ENCODE measurements at regions not wholly inside any gene's neighbourhood (a gene's known extent, or its start where the extent isn't known, plus 50 kb on each side); places are given as distances from the start of the nearest gene placed in this dataset.

- no peak for DNase-seq (ENCODE audit: low read depth)
These were observed 257.1 kb downstream of the OPA1 start for GRCh38 chr3:193850084-193850619.

- no peak for DNase-seq (ENCODE audit: low read depth)
These were observed 258.4 kb downstream of the OPA1 start for GRCh38 chr3:193851428-193851847.

GRCh38 chr3:193851941-193852674, 259.1 kb downstream of the OPA1 start:
- no peak for DNase-seq (ENCODE audit: low read depth)

GRCh38 chr3:193852901-193853300, 259.9 kb downstream of the OPA1 start:
- no peak for DNase-seq (ENCODE audit: low read depth)

- DNase-seq (ENCODE audit: low read depth) = no peak
These were observed 260.7 kb downstream of the OPA1 start for GRCh38 chr3:193853511-193854219.

GRCh38 chr3:193857996-193858395, 265.0 kb downstream of the OPA1 start:
- DNase-seq (ENCODE audit: low read depth) = no peak

GRCh38 chr3:193859195-193859594, 266.2 kb downstream of the OPA1 start:
- no peak for DNase-seq (ENCODE audit: low read depth)

- DNase-seq (ENCODE audit: low read depth) = no peak
These were observed 268.0 kb downstream of the OPA1 start for GRCh38 chr3:193861012-193861411.

- DNase-seq (ENCODE audit: low read depth) = no peak
These were observed 269.8 kb downstream of the OPA1 start for GRCh38 chr3:193862843-193863242.

- no peak for DNase-seq (ENCODE audit: low read depth)
These were observed 270.8 kb downstream of the OPA1 start for GRCh38 chr3:193863657-193864357.

- DNase-seq (ENCODE audit: low read depth) = no peak
These were observed 270.6 kb upstream of the HES1 start for GRCh38 chr3:193865339-193865738.

GRCh38 chr3:193865896-193866480, 270.0 kb upstream of the HES1 start:
- DNase-seq (ENCODE audit: low read depth) = no peak

- DNase-seq (ENCODE audit: low read depth) = no peak
These were observed 267.4 kb upstream of the HES1 start for GRCh38 chr3:193868590-193868989.

GRCh38 chr3:193869221-193870201, 266.4 kb upstream of the HES1 start:
- no peak for DNase-seq (ENCODE audit: low read depth)

GRCh38 chr3:193870376-193871219, 265.4 kb upstream of the HES1 start:
- DNase-seq (ENCODE audit: low read depth) = no peak

- DNase-seq (ENCODE audit: low read depth) = no peak
These were observed 264.8 kb upstream of the HES1 start for GRCh38 chr3:193871220-193871485.

- DNase-seq (ENCODE audit: low read depth) = no peak
These were observed 263.6 kb upstream of the HES1 start for GRCh38 chr3:193872265-193872753.

GRCh38 chr3:193873426-193874201, 262.3 kb upstream of the HES1 start:
- DNase-seq (ENCODE audit: low read depth) = no peak

GRCh38 chr3:193874512-193874911, 261.4 kb upstream of the HES1 start:
- no peak for DNase-seq (ENCODE audit: low read depth)

All from stimulated activated CD8-positive, alpha-beta memory T cell treated with anti-CD3 and anti-CD28 coated beads, Interleukin-15, amount 100 ng/mL, for 1 hour (primary cell).